ENCODE measurements at regions not wholly inside any gene's neighbourhood (a gene's known extent, or its start where the extent isn't known, plus 50 kb on each side); places are given as distances from the start of the nearest gene placed in this dataset.

- no peak for TF ChIP-seq CTCF (IDR thresholded peaks at IDR 0.05)
Observed at GRCh38 chr5:166127766-166128570, 2163.5 kb upstream of the WWC1 start.

GRCh38 chr5:166163996-166164610, 2127.3 kb upstream of the WWC1 start:
- TF ChIP-seq CTCF (IDR thresholded peaks at IDR 0.05), result no peak

GRCh38 chr5:166165596-166165995, 2125.8 kb upstream of the WWC1 start:
- TF ChIP-seq CTCF (IDR thresholded peaks at IDR 0.05), result no peak

- TF ChIP-seq CTCF (IDR thresholded peaks at IDR 0.05), result no peak
Observed at GRCh38 chr5:166166071-166166470, 2125.4 kb upstream of the WWC1 start.

GRCh38 chr5:166172597-166172996, 2118.8 kb upstream of the WWC1 start:
- TF ChIP-seq CTCF (IDR thresholded peaks at IDR 0.05), result no peak

GRCh38 chr5:166178411-166179080, 2112.9 kb upstream of the WWC1 start:
- no peak for TF ChIP-seq CTCF (IDR thresholded peaks at IDR 0.05)

- TF ChIP-seq CTCF (IDR thresholded peaks at IDR 0.05), result no peak
Observed at GRCh38 chr5:166185185-166185584, 2106.3 kb upstream of the WWC1 start.

All from LNCAP (cell line).